GM13976 (cell line): ENCODE measurements at regions not wholly inside any gene's neighbourhood (a gene's known extent, or its start where the extent isn't known, plus 50 kb on each side); places are given as distances from the start of the nearest gene placed in this dataset.

Experiments
- DNase-seq: peaks from one replicate; pipeline ENCODE4 v3.0.0; 2012; ENCODE audit warnings: low spot score
- CTCF ChIP-seq: IDR thresholded peaks from 2 replicates; pipeline ENCODE4 v1.5.1; 2012; ENCODE audit warnings: borderline replicate concordance, mild to moderate bottlenecking; ENCODE audit not compliant: insufficient read depth; ENCODE audit errors: extremely low read depth, missing control alignments, control extremely low read depth
- in situ Hi-C: fragments of 300-500 bp; cut with MboI; formaldehyde crosslinking; loops from one replicate; pipeline ENCODE4 v1.12.0; 2022; ENCODE audit warnings: low sequenced_read_pairs, mixed read lengths, inconsistent platforms; ENCODE audit not compliant: unreplicated experiment

- no peak for TF ChIP-seq CTCF
- in situ Hi-C loops: no loop called here
- DNase-seq: no peak
Observed at GRCh38 chr2:125535089-125535488, 1120.9 kb upstream of the GYPC start.

- in situ Hi-C loops: no loop called here
- TF ChIP-seq CTCF: no peak
- DNase-seq: no peak
Observed at GRCh38 chr2:125543968-125544514, 1111.9 kb upstream of the GYPC start.

GRCh38 chr2:125553768-125554167 is 1102.2 kb upstream of the GYPC start:
- TF ChIP-seq CTCF: no peak
- in situ Hi-C loops: no loop called here

GRCh38 chr2:125554956-125555355 is 1101.0 kb upstream of the GYPC start:
- in situ Hi-C loops: no loop called here
- no peak for TF ChIP-seq CTCF
- no peak for DNase-seq

More at GRCh38 chr2:125553768-125554167, 1102.2 kb upstream of the GYPC start:
- no peak for DNase-seq

GRCh38 chr2:125559186-125559585 is 1096.8 kb upstream of the GYPC start:
- in situ Hi-C loops: no loop called here
- DNase-seq: peak; percentile 6
- no peak for TF ChIP-seq CTCF

GRCh38 chr2:125560855-125561254 is 1095.1 kb upstream of the GYPC start:
- DNase-seq: no peak
- TF ChIP-seq CTCF: no peak
- in situ Hi-C loops: no loop called here
